ENCODE measurements at regions not wholly inside any gene's neighbourhood (a gene's known extent, or its start where the extent isn't known, plus 50 kb on each side); places are given as distances from the start of the nearest gene placed in this dataset.
A peak's percentile ranks its signal among the peaks of the same experiment; 100 is the strongest.
"Not testable (repeated sequence)": the region's sequence is repeated elsewhere in the genome, so short reads cannot be mapped to it uniquely, and the experiment has no call there.

DNA sequence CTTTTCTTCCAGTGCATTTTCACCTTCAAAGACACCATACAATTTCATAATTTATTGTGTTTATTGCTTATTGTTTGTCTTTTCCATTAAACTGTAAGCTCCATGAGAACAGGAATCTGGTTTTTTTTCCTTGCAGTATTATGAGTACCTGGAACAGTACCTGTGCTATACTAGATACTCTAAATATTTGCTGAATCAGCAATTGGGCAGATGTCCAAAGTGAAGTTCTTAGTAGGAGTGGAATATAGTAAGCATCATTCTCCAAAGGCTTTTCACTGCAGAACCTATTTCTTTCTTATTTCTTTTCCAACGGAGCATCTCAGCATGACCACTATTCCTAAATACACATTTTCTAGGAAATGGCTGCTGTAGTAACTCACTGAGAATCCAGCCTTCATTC, 269.0 kb upstream of the CCL2 start:
- DNase-seq: no peak

GRCh38 chr17:33986566-33986965, 268.5 kb upstream of the CCL2 start:
- DNase-seq: no peak

DNA sequence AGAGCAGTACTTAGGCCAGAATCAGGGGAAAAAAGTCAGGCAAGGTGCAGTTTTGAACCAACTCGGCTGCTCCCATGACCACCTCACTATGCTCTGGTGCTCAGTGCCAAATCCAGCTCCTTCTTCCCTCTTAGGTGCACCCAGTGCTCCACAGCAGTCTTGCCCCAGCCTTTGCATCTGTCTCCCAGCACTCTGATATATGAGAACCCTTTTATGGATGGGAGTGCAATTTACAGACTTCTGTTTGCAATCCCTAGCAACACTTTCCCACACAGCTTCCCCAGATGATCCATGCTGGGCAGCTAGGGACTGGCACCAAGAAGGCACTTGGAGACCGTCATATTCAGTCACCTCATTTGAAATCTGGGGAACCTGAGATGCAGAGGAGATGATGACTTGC, 267.9 kb upstream of the CCL2 start:
- DNase-seq: no peak

DNA sequence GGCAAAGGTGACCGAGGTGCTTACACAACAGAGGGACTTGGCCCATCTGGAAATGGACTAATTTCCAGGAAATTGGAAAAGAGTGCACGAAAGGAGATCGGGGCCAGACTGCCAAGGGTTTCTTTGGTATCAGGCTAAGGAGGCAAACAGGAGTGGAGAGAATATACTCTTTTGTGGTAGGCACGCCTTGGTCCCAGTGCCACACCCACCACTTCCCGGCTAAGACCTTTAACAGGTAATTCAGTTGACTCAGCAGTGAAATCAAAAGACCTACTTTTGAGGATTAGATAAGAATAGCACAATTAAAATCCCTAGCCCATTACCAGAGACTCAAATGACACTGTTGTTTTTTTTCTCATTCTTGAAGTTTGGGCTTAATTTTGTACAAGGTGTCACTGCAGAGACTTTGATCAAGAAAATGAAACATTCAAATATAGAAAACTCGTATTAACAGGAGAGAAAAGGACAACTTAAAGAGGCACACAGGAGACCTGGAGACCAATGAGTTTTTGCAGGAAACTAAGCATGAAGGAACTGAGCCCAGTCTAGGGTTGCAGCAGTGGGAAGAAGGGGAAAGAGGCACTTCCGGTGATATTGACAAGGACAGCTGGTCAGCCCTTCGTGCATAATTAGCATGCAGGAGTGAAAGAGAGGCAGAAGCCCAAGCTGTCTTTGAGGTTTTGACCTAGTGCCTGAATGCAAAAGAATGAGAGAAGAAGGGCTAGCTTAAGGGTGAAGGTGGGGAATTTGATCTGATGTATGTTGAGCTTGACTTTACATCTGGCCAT, 265.5 kb upstream of the CCL2 start:
- no peak for DNase-seq

DNA sequence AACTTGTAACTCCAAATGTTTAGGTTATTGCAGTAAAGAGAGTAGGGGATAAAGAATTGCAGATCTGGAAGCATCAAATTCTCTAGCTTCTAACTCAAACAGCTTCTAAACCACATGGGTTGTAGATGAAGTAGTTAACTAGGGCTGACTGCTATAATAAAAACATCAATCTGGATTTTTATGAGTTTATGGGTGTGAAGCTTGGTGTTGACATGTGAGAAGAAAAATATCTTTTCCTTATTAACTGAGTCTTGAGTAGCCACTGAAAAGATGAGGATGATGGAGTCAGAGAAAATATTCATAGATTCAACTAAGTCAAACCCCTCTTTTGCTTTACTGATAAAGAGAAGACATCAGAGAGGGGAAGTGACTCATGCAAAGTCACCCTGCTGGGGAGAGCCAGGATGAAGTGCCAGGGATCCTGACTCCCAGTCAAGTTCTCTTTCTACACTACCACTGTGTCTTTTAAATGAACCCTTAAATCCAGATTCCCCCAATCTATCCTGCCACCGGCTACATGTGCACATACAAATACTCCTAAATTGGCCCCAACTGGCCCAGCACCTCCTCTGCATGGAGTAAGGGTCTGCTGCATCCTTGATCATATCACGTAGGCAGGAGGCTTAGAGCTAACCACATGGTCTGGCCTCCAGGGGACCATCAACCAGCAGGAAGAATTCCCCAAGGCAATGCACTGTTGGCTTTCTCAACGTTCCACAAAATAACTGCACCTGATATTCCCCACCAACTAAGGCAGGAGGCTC, 264.0 kb upstream of the CCL2 start:
- no peak for DNase-seq

GRCh38 chr17:33992113-33992512, 263.0 kb upstream of the CCL2 start:
- DNase-seq: no peak

GRCh38 chr17:34000639-34001038, 254.4 kb upstream of the CCL2 start:
- no peak for DNase-seq

DNA sequence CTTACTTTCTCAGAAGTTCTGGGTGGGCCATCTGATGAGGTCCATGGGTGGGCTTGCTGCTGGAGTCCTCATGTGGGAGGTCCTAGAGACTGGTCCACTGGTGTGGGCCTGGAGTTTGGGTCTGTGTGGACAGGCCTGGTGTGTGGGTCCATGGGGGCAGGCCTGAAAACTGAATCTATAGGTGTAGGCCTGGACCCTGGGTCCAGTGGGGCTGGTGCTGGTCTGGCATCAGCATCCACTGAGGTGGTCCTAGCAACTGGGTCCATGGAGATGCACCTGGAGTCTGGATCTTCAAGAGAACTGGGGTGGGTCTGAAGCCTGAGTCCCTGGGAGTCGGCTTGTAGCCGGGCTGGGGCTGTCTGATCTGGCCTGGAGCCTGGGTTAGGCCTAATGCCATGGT, 253.8 kb upstream of the CCL2 start:
- DNase-seq: no peak

- no peak for DNase-seq
These were observed 249.0 kb upstream of the CCL2 start for GRCh38 chr17:34006126-34006525.

DNA sequence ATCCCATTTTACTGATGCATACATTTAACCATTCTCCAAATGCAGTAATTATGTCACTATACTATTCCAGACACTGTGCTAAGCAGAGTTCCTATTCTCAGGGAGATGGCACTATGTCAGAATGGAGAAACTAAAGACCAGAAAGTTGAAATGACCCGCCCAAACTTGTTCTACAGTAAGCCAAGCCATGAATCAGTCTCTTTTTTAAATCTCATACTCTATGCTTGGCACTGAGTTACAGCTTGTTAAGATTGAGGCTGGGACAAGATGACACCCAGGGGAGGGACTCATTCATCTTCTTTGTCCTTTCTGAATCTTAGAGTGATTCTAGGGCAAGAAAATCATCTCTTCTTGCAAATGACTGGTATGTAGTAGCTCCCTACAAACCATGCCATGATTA, 247.0 kb upstream of the CCL2 start:
- DNase-seq: no peak

DNA sequence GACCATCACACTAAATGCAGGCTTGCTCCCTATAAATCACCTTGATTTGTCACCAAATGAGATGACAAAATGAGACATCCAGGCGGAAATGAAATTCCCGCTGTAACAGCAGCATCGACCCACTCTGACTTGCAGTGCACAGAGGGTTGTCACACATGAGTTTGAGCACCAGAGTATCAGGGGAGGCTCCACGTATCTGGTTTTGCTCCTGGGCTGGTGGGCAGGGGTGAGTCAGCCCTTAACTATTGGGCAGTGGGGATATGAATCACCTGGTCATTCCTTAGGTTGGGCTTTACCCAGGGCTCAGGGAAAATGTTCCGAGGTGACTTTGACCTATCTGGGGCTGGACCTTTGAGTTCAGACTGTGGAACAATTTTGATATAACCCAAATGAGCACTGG, 245.2 kb upstream of the CCL2 start:
- DNase-seq: no peak

DNA sequence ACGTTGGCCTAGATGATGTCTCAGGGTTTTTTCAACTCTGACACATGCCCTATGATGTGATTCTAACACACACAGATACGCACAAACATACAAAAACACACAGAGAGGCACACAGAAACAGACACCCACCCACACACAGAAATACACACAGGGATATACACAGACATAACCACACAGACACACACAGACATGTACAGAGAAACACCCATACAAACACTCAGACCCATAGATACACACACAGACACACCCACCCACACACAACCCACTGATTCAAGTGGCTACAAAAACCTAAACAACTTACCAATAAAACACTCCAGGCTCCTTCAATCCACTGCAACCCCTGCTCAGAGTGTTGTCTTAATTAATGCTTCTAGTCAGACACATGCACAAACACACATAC, 244.6 kb upstream of the CCL2 start:
- no peak for DNase-seq

GRCh38 chr17:34011599-34011998, 243.5 kb upstream of the CCL2 start:
- DNase-seq: no peak

DNA sequence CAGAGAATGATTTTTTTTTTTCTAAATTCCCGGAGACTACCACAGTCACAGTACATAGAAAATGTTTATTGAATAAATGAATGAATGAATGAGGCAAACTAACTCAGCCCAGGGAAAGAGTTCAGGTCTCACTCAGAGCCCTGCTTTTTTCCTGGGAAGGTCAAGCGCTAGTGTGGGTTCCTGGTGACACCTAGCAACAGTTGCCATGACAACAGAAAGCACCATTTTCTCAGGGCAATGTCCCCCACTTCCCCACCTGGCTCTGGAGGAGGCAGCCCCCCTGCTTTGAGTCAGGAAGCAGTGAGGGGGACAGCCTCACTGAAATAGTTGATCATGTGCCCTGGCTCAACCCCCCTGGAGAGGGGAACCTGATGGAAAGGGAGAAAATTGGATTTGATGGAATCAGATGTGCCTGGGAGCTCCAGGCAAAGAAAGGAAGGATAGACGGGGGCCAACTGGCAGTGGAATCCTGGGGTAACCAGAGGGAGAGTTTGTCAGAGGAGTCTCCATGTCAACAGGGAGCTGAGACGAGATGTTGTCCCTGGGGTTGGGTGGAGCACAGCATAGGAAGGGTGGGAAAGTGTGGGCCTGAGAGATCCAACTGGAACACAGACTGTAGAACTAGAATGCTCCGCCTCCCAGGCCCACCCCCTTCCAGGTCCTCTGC, 242.2 kb upstream of the CCL2 start:
- no peak for DNase-seq

- DNase-seq: no peak
These were observed 239.8 kb upstream of the CCL2 start for GRCh38 chr17:34015253-34015652.

- DNase-seq: no peak
These were observed 230.7 kb upstream of the CCL2 start for GRCh38 chr17:34024386-34024785.

- DNase-seq: no peak
These were observed 230.1 kb upstream of the CCL2 start for GRCh38 chr17:34024806-34025551.

DNA sequence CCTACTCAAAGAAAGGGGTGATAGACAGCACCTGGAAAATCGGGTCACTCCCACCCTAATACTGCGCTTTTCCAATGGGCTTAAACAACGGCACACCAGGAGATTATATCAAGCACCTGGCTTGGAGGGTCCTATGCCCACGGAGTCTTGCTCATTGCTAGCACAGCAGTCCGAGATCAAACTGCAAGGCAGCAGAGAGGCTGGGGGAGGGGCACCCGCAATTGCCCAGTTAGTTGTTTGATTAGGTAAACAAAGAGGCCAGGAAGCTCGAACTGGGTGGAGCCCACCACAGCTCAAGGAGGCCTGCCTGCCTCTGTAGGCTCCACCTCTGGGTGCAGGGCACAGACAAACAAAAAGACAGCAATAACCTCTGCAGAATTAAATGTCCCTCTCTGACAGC, 224.5 kb upstream of the CCL2 start:
- DNase-seq: not testable (repeated sequence)

- not testable (repeated sequence) for DNase-seq
These were observed 222.8 kb upstream of the CCL2 start for GRCh38 chr17:34032305-34032704.

DNA sequence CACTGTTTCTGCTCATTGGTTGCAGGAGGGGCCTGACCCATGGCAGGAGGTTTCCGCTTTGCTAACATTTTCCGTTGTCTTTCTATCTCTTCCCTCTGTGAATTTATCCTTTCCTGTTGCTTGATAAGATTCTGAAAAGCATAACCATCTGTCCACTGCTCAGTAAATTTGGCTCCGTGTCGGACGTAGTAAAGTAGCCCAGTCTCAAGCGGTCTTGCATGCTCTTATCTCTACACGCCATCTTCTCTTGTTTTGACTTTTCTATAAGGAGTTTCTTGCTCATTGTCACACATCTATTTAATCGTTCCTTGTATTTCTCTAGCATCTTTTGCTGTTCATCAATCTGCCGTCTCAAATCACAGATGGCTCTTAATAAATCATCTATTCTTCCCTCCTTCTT, 216.3 kb upstream of the CCL2 start:
- not testable (repeated sequence) for DNase-seq

DNA sequence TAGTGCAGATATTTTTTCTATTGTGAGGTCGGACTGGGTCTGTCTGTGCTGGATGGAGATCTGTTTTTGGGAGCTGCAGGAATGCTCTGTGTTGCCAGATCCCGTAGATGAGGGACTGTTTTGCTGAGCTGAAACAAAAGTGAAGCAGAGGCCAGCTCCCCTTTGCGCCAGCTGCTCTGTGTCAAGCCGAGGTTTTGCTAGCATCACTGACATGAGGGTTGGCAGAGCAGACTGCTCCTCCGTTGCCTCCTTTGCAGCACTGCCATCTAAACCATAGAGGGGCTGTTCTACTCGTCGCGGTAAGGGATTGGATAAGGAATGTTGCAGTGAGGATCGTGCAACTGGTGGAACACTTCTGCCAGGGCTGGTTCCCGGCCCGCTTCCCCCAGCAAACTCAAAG, 215.9 kb upstream of the CCL2 start:
- DNase-seq: not testable (repeated sequence)

- DNase-seq: peak; percentile 15
These were observed 215.1 kb upstream of the CCL2 start for GRCh38 chr17:34039759-34040555.
